ENCODE measurements at regions not wholly inside any gene's neighbourhood (a gene's known extent, or its start where the extent isn't known, plus 50 kb on each side); places are given as distances from the start of the nearest gene placed in this dataset.
"Not testable (repeated sequence)": the region's sequence is repeated elsewhere in the genome, so short reads cannot be mapped to it uniquely, and the experiment has no call there.

DNA sequence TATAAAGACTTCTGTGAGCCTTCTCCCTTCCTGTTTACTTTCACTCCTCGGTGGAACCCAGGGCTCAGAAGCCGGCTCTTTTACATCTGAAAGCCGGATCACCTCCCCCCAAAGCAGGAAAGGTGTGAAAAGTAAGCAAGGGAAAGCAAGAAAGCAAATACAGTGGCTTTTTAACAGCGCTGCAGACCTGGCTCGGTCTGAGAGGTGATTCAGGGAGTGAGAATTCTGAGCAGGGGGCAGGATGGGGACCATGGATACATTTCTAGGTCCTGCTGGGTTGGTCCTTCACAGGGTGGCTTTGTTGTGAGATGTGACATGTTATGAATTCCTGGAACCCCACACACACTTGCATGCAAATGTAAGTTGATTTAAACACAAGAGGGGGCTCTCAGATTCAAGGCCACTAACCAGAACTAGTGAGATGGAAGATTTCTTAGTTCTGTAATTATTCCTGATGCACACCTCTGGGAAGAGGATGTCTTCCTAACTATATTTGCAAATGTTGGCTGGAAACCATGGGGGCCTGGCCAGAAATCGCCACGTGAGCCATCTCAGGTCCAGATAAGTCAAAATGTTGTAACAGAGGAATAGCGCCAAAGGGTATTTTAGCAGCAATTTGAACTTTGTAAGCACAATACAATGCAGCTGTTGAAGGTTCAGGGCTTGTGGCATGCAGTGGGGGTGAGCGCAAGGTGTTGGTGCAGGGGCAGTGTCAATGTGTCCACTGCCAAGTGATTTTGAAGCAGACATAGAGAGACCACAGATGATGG is 670.1 kb upstream of the LCORL start:
- no peak overlapping the region for H3K4me3 ChIP-seq (ENCODE audit: low read depth, low read length)
- TF ChIP-seq, protein P1, sequence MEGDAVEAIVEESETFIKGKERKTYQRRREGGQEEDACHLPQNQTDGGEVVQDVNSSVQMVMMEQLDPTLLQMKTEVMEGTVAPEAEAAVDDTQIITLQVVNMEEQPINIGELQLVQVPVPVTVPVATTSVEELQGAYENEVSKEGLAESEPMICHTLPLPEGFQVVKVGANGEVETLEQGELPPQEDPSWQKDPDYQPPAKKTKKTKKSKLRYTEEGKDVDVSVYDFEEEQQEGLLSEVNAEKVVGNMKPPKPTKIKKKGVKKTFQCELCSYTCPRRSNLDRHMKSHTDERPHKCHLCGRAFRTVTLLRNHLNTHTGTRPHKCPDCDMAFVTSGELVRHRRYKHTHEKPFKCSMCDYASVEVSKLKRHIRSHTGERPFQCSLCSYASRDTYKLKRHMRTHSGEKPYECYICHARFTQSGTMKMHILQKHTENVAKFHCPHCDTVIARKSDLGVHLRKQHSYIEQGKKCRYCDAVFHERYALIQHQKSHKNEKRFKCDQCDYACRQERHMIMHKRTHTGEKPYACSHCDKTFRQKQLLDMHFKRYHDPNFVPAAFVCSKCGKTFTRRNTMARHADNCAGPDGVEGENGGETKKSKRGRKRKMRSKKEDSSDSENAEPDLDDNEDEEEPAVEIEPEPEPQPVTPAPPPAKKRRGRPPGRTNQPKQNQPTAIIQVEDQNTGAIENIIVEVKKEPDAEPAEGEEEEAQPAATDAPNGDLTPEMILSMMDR (IDR thresholded peaks at IDR 0.05; ENCODE audit: low read depth, low read length, missing control alignments) = no peak
- no peak for DNase-seq (ENCODE audit: low read depth)

DNA sequence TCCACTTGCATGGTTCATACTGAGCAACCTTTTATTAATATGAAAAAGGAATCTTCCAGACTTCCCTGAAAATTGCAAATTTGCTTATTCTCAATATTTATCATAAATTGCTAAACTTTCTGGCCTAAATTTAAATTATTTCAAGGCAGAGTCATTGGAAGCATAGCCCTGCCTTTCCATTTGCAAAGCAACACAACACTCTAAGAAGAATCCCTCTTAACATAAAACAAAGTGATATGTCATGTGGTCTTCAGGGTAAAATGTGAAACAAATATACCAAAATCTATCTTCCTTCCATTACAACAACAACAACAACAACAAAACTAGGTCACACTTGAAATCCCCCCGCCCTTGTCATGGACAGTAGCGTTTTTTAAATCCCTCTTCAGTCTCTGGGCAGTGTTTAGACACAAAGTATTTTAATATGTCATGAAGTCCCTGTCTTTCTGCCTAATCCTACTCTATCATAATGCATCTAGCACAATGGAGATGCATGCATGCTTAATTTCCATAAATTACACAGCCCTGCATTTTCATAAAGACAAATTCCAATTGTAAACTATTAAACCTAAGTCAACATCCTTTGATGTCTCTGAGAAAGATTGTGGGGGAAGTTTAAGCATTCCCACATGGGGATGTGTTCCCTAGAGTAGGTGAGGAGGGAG is 668.9 kb upstream of the LCORL start:
- no peak overlapping the region for H3K4me3 ChIP-seq (ENCODE audit: low read depth, low read length)
- DNase-seq (ENCODE audit: low read depth) = no peak
- TF ChIP-seq, protein P1 (IDR thresholded peaks at IDR 0.05; ENCODE audit: low read depth, low read length, missing control alignments) = no peak

DNA sequence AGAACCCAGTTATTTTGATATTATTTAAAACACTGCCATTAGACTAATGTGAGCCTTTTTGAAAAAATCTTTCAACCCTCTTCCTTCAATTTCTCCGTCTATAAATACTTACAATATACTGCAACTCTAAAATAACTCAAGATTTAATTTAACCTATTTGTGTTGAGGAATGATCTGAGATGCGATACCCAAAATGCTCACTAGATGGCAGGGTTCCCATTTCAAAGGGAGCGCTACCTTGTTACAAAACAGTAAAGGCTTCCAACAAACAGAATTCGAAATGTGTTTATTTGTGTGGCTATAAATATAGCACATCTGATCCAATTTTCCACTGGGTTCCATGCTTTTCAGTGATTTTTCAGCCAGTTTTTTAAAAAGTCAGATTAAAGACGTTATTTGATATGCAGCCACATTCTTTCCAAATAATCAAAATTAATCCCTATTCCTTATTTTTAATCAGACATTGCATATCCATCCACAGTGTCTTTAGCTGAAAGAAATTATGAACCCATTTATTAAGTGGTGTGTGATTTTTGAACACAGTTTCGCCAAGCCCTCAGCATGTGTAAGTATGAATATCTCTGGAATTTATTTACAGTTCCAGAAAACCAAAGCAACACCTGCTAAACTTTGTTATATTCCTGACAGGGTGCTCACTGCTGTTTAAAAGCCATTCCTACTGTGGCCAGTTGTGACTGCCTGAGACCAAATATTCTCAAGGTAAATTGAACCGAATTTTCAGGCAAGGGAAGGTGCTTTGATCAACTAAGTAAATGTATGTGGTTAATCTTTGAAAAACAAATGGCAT is 668.0 kb upstream of the LCORL start:
- no peak overlapping the region for H3K4me3 ChIP-seq (ENCODE audit: low read depth, low read length)
- TF ChIP-seq, protein P1 (IDR thresholded peaks at IDR 0.05; ENCODE audit: low read depth, low read length, missing control alignments) = peak; percentile 74
- DNase-seq (ENCODE audit: low read depth) = peak; percentile 10

DNA sequence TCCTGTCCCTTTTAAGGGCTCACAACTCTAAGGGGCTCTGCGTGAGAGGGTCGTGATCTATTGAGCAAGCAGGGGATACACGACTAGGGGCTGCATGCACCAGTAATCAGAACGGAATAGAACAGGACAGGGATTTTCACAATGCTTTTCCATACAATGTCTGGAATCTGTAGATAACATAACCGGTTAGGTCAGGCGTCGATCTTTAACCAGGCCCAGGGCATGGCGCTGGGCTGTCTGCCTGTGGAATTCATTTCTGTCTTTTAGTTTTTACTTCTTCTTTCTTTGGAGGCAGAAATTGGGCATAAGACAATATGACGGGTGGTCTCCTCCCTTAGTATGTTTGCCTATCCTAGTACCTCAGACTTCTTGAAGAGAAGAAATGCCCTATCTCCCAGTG is 666.8 kb upstream of the LCORL start:
- DNase-seq (ENCODE audit: low read depth); H3K4me3 ChIP-seq (ENCODE audit: low read depth, low read length): not testable (repeated sequence)

DNA sequence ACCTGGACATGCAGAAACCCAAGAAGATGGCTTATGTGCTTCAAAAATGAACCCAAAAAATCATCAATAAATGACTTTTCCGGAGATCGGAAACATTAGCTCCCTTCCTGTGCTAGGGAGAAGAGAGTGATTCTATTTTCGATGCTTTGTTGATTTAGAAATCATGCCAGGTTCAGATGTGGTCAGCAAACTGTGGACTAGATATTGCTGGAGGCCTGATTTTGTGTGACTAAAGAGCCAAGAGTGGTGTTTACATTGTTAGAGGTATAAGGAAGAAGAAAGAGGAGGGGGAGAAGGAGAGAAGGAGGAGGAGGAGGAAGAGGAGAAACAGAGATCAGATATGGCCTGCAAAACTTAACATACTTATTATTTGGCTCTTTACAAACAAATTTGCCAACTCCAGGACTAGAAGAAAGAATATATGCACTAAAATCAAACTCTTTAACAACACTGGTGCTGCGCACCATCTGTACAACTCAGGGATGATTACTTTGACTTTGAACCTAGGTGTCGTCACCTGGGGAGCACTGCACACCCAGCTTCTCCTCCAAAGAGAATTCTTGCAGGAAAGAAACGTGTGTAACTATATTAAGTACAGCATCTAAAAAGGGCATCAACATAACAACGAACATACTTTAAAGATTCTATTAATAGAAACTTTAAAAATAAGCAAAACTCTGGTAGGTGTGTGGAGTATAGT is 664.9 kb upstream of the LCORL start:
- no peak for DNase-seq (ENCODE audit: low read depth)
- H3K4me3 ChIP-seq (ENCODE audit: low read depth, low read length) = no peak overlapping the region
- TF ChIP-seq, protein P1 (IDR thresholded peaks at IDR 0.05; ENCODE audit: low read depth, low read length, missing control alignments) = no peak

DNA sequence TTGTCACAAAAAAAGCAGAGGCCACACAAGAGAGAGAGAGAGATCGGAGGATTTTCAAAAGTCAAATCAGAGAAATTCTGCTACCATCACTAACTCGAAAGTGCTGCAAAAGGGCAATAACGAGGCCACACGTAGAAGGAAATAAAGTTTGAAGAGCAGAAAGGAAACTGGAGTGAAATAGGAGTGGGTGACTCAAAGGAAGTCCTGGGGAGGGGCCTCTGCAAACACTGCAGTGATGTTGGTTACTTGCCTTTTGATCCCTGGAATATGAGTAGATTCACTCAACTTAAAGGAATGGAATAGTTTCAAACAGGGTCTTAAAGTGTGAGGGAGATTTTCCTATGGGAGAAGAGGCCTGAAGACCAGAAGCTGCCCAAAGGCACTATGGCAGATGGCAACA is 663.4 kb upstream of the LCORL start:
- no peak overlapping the region for H3K4me3 ChIP-seq (ENCODE audit: low read depth, low read length)
- DNase-seq (ENCODE audit: low read depth) = no peak
- TF ChIP-seq, protein P1 (IDR thresholded peaks at IDR 0.05; ENCODE audit: low read depth, low read length, missing control alignments) = no peak

DNA sequence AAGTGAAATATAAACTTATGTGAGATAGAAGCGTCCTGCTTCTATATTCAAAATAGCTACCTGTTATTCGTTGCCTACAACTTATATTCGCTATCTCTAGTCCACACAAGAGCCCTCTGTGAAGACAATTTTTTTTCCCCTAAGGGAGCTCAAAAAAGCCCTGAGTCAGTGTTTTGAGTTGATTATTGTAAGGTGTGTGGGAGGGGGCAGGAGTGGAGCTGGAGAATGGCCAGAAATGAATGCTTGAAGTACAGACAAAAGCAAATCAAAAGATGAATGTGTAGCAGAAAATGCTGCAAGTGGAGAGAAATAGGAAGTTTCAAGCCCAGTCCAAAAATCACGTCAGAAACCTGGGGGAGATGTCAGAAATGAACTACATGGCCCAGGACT is 655.0 kb upstream of the LCORL start:
- no peak overlapping the region for H3K4me3 ChIP-seq (ENCODE audit: low read depth, low read length)
- DNase-seq (ENCODE audit: low read depth) = no peak
- TF ChIP-seq, protein P1 (IDR thresholded peaks at IDR 0.05; ENCODE audit: low read depth, low read length, missing control alignments) = no peak

All from GM12864 (cell line).